Kidney tubule cell (primary cell): ENCODE measurements at regions not wholly inside any gene's neighbourhood (a gene's known extent, or its start where the extent isn't known, plus 50 kb on each side); places are given as distances from the start of the nearest gene placed in this dataset.
"Not testable (repeated sequence)": the region's sequence is repeated elsewhere in the genome, so short reads cannot be mapped to it uniquely, and the experiment has no call there.

Source experiments
- DNase-seq: peaks from one replicate; pipeline ENCODE4 v3.0.0-alpha.2; 2018; ENCODE audit warnings: low spot score

DNA sequence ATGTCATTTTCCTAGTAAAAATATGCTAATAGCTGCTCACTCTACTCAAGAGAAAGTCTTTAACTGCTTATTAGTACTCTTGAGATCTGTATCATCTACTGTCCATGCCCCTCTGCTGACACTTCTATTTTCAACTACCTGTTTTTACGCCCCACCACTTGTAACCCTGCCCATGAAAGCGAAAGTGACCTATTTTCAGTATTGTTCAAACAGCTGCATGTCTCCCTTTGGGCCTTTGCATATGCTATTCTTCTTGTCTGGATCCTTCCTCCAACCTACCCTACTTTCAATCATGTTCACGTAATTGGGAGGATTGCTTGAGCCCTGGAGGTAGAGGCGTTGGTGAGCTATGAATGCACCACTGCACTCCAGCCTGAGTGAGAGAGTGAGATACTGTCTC, 1481.3 kb downstream of the GATA3 start:
- DNase-seq: no peak

DNA sequence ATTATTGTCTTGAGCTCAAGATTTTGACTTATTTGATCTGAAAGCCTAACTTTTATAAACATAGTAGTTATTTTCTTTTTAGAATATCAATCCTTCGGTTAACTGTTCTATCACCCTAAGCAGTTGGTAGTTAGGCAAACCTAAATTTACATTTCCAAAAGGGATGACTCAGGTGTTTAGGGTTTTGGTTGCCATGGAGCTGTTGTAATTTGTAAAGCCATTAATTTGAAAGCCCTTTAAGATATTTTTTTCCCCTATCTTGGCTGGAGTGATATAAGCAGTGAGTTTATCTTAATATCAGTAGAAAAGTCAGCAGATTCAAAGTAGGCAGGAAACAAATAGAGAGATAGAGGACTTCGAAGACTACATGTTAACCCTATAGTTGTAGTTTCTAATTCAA, 1472.6 kb upstream of the CELF2 start:
- no peak for DNase-seq

DNA sequence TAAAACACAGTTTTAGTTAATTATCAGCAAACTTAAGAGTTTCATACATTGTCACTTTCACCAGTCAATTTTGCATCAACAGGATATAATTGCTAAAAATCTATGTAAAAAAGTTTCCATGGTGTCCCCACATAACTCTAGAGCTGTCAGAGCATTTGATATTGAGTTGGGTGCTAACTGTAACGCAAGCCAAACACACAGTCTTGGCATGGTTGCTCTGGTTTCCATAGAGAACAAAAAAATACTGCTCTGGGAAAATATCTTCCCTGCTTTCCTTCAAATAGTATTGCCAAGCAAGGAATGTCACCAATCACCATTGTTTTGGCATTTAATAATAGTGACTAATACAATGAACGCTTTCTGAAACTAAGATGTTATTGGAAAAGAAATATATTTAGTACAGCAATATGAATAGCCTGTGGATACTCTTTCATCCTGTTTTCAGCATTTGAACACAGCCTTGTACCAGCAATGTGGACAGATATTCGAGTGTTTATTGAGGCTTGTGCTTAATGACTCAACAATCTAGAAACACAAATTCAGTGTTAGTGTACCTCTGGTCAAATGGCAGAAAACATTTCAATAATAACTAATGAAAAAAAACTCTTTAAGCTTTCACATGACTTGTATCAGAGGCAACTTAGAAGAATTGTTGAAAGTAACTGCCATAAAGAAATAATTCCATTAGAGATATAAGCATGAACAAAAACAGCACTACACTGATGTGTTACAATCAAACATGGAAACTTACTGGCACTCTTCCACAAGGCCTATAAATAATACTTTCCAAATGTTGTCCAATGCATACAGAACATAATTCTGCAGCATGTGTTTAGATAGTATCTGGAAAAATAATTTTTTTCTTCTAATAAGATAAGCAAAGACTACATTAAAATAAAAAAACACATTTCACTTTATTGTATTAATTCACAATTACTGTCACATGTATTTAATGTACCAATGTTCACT, 1469.5 kb upstream of the CELF2 start:
- DNase-seq: no peak

DNA sequence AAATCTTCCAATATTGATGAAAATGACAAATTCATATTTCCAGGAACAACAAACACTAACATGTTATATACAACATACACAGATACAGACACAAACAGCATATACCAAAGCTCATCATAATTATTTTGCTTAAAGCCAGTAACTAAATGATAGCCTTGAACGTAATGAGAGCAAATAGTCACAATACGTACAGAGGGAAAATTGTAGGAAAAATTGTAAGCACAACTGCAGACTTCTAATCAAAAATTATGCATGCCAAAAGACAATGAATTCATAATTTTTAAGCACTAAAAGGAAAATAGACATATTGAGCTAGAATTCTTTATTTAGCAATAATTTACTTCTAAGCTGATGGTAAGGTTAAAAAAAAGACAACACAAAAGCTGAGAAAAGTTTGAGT, 1466.9 kb upstream of the CELF2 start:
- no peak for DNase-seq

DNA sequence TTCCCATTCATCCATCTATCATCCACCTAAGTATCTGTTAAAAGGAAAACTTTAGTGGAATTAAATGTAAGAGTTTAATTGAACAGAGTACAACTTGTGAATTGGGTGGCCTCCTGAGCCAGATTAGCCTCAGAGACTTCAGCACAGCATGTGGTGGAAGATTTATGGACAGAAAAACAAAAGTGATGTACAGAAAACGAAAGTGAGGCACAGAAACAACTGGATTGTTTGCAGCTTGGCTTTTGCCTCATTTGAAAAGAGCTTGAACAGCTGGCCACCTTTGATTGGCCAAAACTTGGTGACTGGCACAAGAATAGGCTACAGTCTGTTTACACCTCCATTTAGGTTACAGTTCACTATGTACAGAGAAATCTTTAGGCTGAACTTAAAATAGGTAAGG, 1463.4 kb upstream of the CELF2 start:
- DNase-seq: no peak

DNA sequence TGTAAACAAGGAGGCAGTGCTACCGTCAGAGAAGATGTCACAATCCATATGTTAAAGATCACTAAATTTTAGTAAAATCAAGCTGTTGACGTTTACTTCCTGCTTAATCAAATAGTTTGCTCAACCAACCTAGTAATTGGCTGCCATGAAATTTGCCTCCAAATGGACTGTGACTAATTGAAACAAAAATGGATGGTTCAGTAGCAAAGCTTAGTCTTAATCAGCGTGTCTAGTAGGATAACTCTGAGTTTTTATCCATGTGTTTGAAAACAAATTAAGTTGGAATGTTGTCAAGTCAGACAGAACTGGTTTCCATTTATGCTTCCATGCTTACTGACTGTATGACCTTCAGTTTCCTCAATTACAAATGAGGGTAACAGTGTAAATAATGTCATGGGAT, 1456.7 kb upstream of the CELF2 start:
- DNase-seq: no peak

DNA sequence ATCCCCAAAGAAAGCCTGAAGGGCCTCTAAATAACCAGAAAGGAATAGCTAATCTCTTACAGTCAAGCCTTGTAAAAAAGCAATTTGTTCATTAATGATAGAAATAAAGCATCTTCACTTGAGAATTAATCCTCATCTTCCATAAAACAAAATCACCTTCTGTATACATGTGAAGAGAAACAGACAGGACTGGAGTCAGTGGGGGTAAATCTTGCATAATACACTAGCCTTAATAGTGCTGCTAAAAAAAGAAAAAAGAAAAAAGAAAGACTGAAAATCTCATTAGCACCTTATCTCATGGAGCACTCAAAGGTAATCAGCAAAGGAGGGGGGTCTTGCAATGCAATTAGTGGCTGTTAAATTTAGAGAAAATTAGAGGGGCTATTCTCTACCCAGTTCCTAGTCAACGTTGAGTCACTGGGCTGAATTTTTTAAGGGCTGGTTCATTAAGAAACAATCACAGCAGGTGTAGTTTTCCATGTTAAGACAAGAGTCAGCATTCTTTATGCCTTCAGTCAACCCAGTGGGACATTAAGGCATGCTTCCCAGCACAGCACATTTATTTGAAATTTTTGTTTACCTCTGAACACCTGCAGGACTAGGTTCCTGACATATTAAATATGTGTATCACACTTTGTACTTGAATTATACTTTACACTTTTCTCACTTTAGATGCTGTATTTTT, 1455.7 kb upstream of the CELF2 start:
- DNase-seq: no peak

DNA sequence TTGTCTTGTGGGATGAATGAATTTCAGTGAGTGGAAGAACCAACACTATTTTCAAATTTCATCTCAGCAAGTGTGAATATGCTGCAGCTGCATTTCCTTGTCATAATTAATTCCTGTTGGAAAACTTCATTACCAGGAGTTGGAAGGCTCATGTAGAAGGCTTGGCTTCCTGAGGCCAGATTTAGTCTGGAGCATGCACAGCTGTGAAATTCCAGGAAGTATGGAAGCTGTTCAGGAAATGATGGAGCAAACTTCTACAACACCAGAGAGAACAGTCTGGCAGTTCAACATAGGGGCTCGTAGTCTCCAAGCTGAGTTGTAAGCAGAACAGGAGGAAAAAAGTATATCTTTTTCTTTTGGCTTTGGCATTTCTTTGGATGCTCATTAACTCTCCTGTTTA, 1439.9 kb upstream of the CELF2 start:
- no peak for DNase-seq

DNA sequence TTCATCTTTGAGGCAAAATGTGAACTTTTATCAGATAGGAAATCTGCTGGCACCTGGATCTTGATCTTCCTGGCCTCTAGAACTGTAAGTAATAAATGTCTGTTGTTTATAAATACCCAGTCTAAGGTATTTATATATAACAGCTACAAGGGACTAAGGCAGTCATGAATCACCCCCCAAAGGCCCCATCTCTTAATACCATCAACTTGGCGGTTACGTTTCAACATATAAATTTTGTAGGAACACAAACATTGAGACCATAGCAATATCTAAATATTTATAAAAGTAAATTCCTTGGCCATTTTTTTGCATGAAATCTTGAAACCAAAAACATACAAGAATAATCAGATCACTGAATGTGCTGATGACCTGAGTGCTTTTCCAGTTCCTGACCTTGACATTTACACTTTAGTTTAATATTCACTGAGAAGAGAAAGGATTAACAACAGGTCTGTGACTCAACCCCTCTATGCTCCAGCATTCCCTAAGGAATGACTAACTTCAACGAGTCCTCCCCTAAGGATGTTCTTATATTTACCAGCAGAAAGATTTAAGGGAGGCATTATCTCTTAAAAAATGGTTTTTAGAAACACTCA, 1438.5 kb upstream of the CELF2 start:
- DNase-seq: peak; percentile 14

DNA sequence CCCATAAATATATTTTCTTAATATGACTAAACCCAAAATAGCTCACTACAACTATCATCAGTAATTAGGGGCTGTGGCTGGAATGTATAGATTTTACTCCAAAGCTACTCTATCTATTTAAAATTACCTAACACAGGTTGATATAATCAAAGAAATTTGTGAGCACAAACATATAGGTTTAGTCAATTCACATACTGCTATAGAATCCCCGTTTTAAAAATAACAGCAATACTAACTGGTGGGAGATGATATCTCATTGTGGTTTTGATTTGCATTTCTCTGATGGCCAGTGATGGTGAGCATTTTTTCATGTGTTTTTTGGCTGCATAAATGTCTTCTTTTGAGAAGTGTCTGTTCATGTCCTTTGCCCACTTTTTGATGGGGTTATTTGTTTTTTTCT, 1434.9 kb upstream of the CELF2 start:
- not testable (repeated sequence) for DNase-seq

DNA sequence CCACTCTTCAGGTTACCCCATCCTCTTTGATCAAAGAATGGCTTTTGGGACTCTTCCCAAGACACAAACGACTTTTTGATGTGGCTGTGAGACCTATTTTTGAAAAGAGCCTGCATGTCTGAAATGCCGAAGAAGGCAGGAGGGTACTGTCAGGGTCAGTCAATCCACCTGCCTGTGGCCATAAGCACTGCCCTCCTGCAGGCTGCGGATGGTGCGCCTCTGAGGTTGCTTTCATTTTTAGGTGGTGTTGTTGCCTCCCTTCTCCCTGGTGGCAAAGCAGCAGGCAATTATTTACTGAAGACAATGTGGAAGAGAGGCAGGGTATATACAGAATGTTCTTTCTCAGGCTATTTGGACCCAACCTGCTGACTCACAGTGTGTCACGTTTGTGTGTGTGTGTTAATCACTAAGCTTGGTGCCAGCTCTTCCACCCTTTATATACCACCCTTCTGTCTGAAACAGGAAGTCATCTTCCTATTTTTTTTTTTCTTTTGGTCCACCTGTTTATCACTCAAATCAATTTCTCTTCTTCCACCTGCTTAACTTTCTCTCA, 1421.2 kb upstream of the CELF2 start:
- DNase-seq: peak; percentile 75

DNA sequence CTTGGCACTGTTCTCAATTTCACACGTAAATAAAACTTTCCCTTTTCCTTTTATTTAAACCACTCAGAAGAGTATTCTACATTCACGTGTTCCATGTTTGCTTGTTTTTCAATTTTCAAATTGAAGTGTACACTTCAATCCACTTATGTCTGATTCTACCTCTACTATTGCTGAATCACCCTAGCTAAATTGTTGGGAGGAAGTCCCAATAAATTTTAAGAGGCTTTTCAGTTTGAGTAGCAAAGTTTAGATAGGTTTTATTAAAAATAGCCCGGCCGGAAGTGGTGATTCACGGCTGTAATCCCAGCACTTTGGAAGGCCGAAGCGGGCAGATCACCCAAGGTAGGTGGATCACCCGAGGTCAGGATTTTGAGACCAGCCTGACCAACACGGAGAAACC, 1414.7 kb upstream of the CELF2 start:
- no peak for DNase-seq

DNA sequence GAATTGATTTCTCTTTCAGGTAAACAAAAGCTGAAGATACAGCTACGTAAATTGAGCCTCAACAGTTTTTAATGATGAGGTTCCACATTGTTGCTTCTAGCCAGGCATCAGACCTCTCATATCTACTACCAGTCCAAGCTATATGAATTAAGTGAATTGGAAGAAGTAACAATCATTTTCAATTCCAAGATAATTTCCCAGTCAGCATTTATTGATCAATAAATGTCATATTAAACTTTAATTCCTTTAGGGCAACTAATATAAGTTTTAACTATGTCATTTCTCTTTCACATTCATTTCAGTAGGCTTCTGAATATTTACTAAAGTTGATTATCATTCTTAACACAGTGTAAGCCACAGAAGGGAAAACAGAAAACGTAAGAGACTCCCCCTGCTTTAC, 1413.7 kb upstream of the CELF2 start:
- no peak for DNase-seq

DNA sequence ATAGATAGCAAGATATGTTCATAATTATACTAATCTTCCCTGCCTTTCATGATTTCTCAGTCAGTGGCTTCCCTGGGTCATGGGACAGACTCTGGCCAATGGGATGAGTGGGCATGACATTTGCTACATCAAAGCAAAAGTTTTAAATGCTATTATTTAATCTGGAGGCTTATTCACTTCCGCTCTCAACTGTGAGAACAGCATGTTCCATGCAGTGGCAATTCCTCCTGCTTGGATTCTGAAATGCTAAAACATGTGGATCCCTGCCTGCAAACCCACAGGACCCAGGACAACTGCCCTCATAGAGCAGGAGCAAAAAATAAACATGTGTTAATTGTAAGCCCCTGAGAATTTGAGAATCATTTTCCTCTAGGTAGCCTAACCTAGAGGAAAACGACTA, 1412.4 kb upstream of the CELF2 start:
- no peak for DNase-seq

DNA sequence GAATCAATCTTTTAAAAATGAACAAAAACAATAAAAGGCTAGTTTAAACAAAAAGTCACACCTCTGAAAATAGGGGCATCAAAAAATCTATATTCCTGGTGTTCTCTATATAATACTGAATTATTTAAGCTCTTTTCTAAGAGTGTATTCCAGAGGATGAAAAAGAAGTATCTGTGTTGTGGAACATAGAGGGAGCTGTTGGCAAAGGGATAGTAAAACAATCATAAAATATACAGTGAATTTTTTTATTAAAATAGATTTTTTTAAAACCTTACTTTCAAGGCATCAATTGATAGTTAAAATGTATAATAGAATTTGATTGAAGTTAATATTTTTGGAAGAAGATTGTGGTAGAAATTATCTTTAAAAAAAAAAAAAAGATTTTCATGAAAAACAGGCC, 1409.1 kb upstream of the CELF2 start:
- DNase-seq: peak; percentile 4

DNA sequence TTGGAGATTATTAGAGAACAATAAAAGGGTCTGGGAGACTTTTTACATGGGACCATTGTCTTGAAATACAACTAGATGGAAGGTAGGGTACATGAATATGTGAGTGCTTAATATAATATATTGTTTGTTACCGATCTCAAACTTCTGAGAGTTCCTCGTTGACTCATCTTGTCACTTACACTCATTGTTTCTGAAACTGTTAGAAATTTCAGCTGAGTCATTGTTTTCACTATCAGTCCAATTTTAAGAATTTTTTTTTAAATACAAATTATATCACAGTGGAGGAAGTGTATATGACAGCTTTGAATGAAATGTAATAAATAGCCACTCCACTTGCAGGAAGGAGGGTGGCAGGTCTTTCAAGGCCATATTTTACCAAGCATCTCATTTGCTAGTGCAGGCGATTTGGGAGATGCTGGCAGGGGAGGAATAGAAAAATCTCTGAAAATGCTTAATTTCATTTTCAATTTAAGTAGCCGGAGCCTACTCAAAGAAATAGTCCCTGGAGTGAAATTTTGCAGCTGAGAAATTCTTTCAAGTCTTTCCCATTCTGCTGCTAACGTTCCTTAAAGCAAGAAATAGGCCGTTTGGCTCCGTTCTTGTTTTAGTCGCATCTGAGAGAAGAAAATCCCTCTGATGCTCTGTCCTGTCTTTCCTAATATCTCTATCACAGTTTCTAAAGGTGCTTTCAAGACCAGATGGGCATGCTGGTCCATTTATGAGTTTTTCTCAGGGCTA, 1404.2 kb upstream of the CELF2 start:
- DNase-seq: no peak

DNA sequence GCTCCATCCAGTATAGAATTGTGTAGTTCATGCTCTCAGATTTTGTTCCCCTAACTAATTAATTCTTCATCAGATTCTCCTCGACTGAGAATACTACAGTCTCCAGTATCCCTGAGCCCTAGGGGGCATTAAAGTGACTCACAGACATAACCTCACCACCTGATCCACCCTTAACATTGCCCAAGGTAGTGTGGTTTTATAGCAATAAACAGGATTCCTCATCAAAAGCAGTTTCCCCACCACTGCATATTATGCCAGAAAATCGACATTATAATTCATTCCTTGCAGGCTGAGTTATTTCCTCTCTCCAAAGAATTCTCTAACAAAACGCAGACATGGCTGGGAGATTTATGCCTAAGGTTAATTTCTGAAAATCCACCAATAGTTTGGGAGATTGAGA, 1402.5 kb upstream of the CELF2 start:
- no peak for DNase-seq

DNA sequence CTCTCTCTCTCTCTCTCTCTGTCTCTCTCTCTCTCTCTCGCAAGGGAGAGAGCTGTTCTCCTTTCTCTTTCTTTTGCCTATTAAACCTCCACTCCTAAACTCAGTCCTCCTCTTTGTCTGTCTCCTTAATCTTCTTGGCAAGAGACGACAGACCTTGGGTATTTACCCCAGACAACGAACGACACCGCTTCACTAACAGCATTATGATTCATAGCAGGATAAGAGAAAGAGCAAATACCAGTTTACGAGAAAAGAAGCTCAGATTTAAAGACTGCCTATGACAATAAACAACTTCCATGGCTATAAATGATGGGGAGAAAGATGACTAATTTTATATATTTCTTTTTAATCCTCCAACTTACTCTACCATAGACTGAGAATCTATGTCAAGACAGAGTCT, 1396.5 kb upstream of the CELF2 start:
- DNase-seq: no peak

DNA sequence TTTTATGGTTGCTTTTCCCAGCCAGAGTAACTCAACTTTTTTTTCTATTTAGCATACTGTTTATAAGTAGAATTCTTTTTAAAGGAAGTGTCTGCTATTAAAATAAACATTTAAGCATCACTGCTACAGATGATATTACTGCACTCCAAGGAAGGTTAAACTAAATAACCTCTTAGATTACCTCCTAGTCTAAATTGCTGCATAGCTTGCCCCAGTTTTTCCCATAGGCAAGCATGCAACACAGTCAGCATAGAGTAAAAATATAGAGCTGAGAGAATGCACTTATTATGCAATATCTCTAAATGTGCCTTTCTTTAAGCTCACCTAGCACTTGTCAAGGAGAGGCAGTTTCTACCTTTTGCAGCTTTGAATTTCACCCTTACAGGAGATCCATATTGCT, 1392.4 kb upstream of the CELF2 start:
- no peak for DNase-seq

DNA sequence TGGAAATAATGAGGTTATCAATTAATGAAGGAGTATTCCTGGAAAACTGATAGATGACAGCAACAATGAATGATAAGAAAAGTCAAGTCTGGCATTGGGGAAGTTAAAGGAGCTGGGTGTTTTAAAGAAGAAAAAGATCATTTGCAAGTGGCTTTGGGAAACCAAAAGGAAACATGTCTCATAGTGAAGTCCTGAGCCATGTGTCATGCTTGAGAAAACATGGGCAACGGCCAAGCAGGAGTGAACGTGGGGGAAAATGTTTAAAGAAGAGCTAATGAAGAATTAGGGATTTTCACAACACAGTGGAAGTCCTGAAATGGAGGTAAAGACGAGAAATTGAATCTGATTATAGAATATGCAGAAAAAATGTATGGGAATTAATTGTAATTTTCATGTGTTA, 1383.2 kb upstream of the CELF2 start:
- DNase-seq: peak; percentile 7

DNA sequence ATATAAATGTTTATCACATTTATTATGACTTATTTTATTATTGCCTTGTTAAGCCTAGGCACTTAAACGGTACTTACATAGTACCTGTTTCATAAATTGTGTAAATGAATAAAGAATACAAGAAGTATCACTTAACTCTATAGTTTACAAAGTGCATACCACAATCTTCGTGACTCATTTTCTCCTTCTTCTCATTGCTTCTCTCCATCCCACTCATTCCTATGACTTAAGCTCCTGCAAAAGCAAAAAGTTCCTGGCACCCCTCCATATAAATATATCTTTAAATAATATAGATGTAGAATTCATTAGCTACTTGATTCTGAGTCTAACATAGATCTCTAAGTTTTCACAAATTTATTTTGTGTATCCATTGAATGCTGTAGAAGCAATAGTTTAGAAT, 1382.0 kb upstream of the CELF2 start:
- no peak for DNase-seq

DNA sequence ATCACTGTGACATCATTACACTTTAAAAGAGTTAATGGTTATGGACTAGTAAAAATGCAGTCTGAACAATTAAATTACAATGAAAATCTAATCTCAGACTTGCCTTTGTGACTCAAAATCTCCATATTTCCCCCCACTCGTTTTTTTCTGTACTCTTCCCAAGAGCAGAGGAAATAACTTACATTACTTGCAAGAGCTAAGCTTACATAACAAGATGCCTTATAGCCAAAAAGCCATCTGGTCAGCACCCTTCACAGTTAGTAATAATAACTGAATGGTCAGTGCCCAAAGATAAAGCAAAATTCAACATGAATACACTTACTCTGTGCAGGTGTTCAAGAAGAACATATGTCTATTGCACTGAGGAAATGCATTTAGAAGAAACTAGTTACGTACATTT, 1381.5 kb upstream of the CELF2 start:
- DNase-seq: no peak
